DOHH2 (cell line): ENCODE measurements at regions not wholly inside any gene's neighbourhood (a gene's known extent, or its start where the extent isn't known, plus 50 kb on each side); places are given as distances from the start of the nearest gene placed in this dataset.

ENCODE experiments used
- EZH2phosphoT487 ChIP-seq: fragments of 200-600 bp; sonication (generic); IDR thresholded peaks from 2 replicates; pipeline ENCODE4 v1.6.1; 2017; ENCODE audit warnings: borderline replicate concordance, mild to moderate bottlenecking, antibody characterized with exemption, low read length, moderate library complexity, mixed read lengths
- TF ChIP-seq, protein P1 (sequence below): fragments of 200-600 bp; sonication (generic); IDR thresholded peaks from one replicate; pipeline ENCODE4 v1.5.1; 2014; ENCODE audit warnings: antibody characterized with exemption, mild to moderate bottlenecking, low read depth, low read length; ENCODE audit not compliant: poor library complexity, severe bottlenecking

DNA sequence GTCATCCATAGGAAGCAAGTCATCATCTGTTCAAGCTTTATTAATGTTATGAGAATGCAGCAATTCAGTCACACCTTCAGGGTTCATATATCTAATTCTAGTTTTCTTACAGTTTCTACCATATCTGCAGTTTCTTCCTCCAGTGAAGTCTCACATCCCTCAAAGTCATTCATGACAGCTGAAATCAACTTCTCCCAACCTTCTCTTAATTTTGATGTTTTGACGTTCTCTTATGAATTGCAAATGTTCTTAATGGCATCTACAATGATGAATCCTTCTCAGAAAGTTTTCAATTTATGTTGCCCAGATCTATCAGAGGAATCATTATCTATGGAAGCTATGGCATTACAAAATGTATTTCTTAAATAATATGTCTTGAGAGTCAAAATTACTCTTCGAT is 210.4 kb upstream of the ZBTB20 start:
- TF ChIP-seq, protein P1, sequence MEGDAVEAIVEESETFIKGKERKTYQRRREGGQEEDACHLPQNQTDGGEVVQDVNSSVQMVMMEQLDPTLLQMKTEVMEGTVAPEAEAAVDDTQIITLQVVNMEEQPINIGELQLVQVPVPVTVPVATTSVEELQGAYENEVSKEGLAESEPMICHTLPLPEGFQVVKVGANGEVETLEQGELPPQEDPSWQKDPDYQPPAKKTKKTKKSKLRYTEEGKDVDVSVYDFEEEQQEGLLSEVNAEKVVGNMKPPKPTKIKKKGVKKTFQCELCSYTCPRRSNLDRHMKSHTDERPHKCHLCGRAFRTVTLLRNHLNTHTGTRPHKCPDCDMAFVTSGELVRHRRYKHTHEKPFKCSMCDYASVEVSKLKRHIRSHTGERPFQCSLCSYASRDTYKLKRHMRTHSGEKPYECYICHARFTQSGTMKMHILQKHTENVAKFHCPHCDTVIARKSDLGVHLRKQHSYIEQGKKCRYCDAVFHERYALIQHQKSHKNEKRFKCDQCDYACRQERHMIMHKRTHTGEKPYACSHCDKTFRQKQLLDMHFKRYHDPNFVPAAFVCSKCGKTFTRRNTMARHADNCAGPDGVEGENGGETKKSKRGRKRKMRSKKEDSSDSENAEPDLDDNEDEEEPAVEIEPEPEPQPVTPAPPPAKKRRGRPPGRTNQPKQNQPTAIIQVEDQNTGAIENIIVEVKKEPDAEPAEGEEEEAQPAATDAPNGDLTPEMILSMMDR: no peak
- no peak for TF ChIP-seq EZH2phosphoT487
